Neural cell (in vitro differentiated cells): ENCODE measurements at regions not wholly inside any gene's neighbourhood (a gene's known extent, or its start where the extent isn't known, plus 50 kb on each side); places are given as distances from the start of the nearest gene placed in this dataset.

ENCODE experiments used
- H2AFZ ChIP-seq: fragments of 200-600, 300-800 bp; sonication (generic), shearing (Covaris generic); 2 replicates; pipeline ENCODE4 v1.6.0; 2014; ENCODE audit warnings: low read depth, mild to moderate bottlenecking, antibody characterized with exemption, low read length, moderate library complexity
- H3F3A ChIP-seq: fragments of 200-600 bp; shearing (Covaris generic); 2 replicates; pipeline ENCODE4 v1.6.1; 2016; ENCODE audit warnings: mild to moderate bottlenecking, moderate library complexity, mixed read lengths, antibody characterized with exemption, low read length; ENCODE audit not compliant: insufficient read depth, poor library complexity, severe bottlenecking
- H3K27ac ChIP-seq: fragments of 200-600, 300-800 bp; sonication (generic), shearing (Covaris generic); 2 replicates; pipeline ENCODE4 v1.5.1; 2014; ENCODE audit warnings: mild to moderate bottlenecking, low read length, moderate library complexity
- H3K27me3 ChIP-seq: fragments of 300-800, 200-600 bp; sonication (generic), shearing (Covaris generic); 2 replicates; pipeline ENCODE4 v1.6.0; 2014; ENCODE audit warnings: mild to moderate bottlenecking, low read depth, low read length, moderate library complexity; ENCODE audit not compliant: insufficient read depth
- H3K36me3 ChIP-seq: fragments of 300-800, 200-600 bp; sonication (generic), shearing (Covaris generic); 2 replicates; pipeline ENCODE4 v1.5.1; 2014; ENCODE audit warnings: mild to moderate bottlenecking, antibody characterized with exemption, low read length, moderate library complexity; ENCODE audit not compliant: insufficient read depth
- H3K4me2 ChIP-seq: fragments of 300-800, 200-600 bp; sonication (generic), shearing (Covaris generic); 2 replicates; pipeline ENCODE4 v1.6.0; 2014; ENCODE audit warnings: mild to moderate bottlenecking, low read length
- H3K4me3 ChIP-seq: fragments of 300-800, 200-600 bp; sonication (generic), shearing (Covaris generic); 2 replicates; pipeline ENCODE4 v1.5.1; 2014; ENCODE audit warnings: mild to moderate bottlenecking, low read length, moderate library complexity
- H3K79me2 ChIP-seq: fragments of 200-600 bp; shearing (Covaris generic); replicated peaks from 2 replicates; pipeline ENCODE4 v1.6.0; 2014; ENCODE audit warnings: mild to moderate bottlenecking, low read length, moderate library complexity; ENCODE audit not compliant: insufficient read depth
- H3K9ac ChIP-seq: fragments of 300-800, 200-600 bp; sonication (generic), shearing (Covaris generic); 2 replicates; pipeline ENCODE4 v1.6.1; 2016; ENCODE audit warnings: mild to moderate bottlenecking, low read length, mixed read lengths
- H3K9me2 ChIP-seq: fragments of 200-600 bp; shearing (Covaris generic); 2 replicates; pipeline ENCODE4 v1.6.1; 2016; ENCODE audit warnings: mild to moderate bottlenecking, low read length, mixed read lengths; ENCODE audit not compliant: insufficient read depth
- H3K9me3 ChIP-seq: fragments of 200-600, 300-800 bp; sonication (generic), shearing (Covaris generic); 2 replicates; pipeline ENCODE4 v1.6.1; 2016; ENCODE audit warnings: mild to moderate bottlenecking, mixed run types, low read length, moderate library complexity, mixed read lengths
- H4K20me1 ChIP-seq: fragments of 200-600 bp; shearing (Covaris generic); 2 replicates; pipeline ENCODE4 v1.6.1; 2016; ENCODE audit warnings: mild to moderate bottlenecking, mixed run types; ENCODE audit not compliant: insufficient read depth
- CTCF ChIP-seq: fragments of 450-650 bp; IDR thresholded peaks from 2 replicates; pipeline ENCODE4 v1.5.1; 2014; ENCODE audit warnings: antibody characterized with exemption, mild to moderate bottlenecking, moderate library complexity; ENCODE audit not compliant: poor library complexity, severe bottlenecking
- EP300 ChIP-seq: fragments of 450-650 bp; conservative IDR thresholded peaks from 2 replicates; pipeline ENCODE4 v1.6.1; 2014; ENCODE audit warnings: antibody characterized with exemption, mild to moderate bottlenecking, moderate library complexity; ENCODE audit not compliant: poor library complexity, severe bottlenecking
- MXI1 ChIP-seq: fragments of 450-650 bp; conservative IDR thresholded peaks from 2 replicates; pipeline ENCODE4 v1.6.1; 2014; ENCODE audit warnings: antibody characterized with exemption, mild to moderate bottlenecking; ENCODE audit not compliant: poor library complexity, severe bottlenecking
- POLR2AphosphoS5 ChIP-seq: IDR thresholded peaks from 2 replicates; pipeline ENCODE4 v1.6.1; 2012
- REST ChIP-seq: IDR thresholded peaks from 2 replicates; pipeline ENCODE4 v1.6.1; 2012; ENCODE audit warnings: borderline replicate concordance
- SMC3 ChIP-seq: fragments of 450-650 bp; conservative IDR thresholded peaks from 2 replicates; pipeline ENCODE4 v1.6.1; 2014; ENCODE audit warnings: antibody characterized with exemption, mild to moderate bottlenecking, moderate library complexity; ENCODE audit not compliant: poor library complexity
- TAF1 ChIP-seq: IDR thresholded peaks from 2 replicates; pipeline ENCODE4 v1.6.1; 2012; ENCODE audit warnings: low read depth

DNA sequence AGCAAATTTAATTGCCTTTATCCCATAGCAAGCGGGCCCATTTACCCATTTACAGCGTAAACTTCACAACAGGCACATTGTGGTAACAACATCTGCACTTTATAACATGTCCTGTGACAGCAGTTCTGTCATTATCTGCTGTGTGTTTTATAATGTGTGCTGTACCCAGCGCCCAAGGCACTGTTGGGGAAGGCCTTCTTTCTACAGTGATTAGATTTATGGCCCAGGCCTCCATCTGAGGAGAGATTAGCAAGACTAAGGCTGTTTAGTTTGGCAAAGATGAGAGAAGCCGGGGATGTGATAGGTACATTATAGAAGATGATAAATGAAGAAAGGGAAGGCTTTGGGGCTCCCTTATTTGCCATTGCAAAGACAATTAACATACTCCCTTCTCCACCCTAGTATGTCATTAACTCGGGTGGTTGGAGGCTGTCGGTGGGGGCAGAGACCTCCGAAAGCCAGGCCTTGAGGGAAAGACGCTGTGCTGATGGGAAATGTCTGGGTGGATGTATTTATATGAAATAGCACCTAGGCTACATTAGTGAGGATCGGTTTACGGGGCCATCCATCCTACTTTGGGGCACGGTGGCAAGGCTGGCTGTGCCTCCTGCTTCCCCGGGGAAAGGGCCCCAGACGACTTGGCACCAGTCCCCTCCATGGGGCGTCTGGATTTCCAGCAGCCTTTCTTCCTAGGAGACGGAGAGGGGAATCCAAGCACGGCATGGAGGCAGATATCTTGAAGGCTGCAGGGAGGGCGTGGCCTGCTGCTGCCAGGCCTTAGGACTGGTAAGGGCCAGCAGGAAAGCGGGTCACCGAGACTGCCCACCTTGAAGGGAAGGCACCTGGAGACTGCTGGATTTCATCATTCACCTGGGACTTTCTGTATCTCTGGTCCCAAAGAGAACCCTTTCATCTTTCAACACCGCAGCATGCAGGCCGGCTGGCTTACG, 64.3 kb upstream of the PTCH1 start:
- no peak overlapping the region for H3K4me3 ChIP-seq

More for the DNA sequence above, 64.3 kb upstream of the PTCH1 start:
- Histone ChIP-seq H3K36me3 (no peaks in the 10 kb centered on the region), H3K9me2 (no peaks in the 10 kb centered on the region), H3K79me2 (no peaks in the 10 kb centered on the region), H3K4me2 (no peak overlapping the region), H3K27ac (no peak overlapping the region), H3K9ac (no peak overlapping the region), H4K20me1 (no peaks in the 10 kb centered on the region), H3K27me3 (no peaks in the 10 kb centered on the region), H2AFZ (no peak overlapping the region), H3F3A (no peaks in the 10 kb centered on the region), H3K9me3 (no peaks in the 10 kb centered on the region)
- TF ChIP-seq CTCF, result no peak
- no peak for TF ChIP-seq TAF1
- TF ChIP-seq REST, result no peak
- no peak for TF ChIP-seq EP300
- no peak for TF ChIP-seq POLR2AphosphoS5
- no peak for TF ChIP-seq SMC3
- no peak for TF ChIP-seq MXI1
